Middle frontal gyrus (tissue), 1 donor: ENCODE measurements at regions not wholly inside any gene's neighbourhood (a gene's known extent, or its start where the extent isn't known, plus 50 kb on each side); places are given as distances from the start of the nearest gene placed in this dataset.
"Not testable (repeated sequence)": the region's sequence is repeated elsewhere in the genome, so short reads cannot be mapped to it uniquely, and the experiment has no call there.

Source experiments
- DNase-seq: peaks from one replicate; pipeline ENCODE4 v3.0.0-alpha.2; 2015; ENCODE audit warnings: low spot score; ENCODE audit errors: extremely low spot score

GRCh38 chr5:17123010-17123409 lies 94.4 kb upstream of the BASP1 start:
- no peak for DNase-seq

- DNase-seq, result not testable (repeated sequence)
Measured at GRCh38 chr5:17123773-17124172, 93.7 kb upstream of the BASP1 start.

- no peak for DNase-seq
Measured at GRCh38 chr5:17127743-17128231, 89.6 kb upstream of the BASP1 start.

GRCh38 chr5:17129093-17129849 lies 88.2 kb upstream of the BASP1 start:
- no peak for DNase-seq

- not testable (repeated sequence) for DNase-seq
Measured at GRCh38 chr5:17130302-17130701, 87.1 kb upstream of the BASP1 start.

- no peak for DNase-seq
Measured at GRCh38 chr5:17132444-17133083, 84.9 kb upstream of the BASP1 start.

GRCh38 chr5:17135050-17135449 lies 82.4 kb upstream of the BASP1 start:
- DNase-seq, result no peak

GRCh38 chr5:17143335-17143734 lies 74.1 kb upstream of the BASP1 start:
- DNase-seq, result no peak

GRCh38 chr5:17146280-17146841 lies 71.1 kb upstream of the BASP1 start:
- DNase-seq, result no peak

GRCh38 chr5:17147170-17147569 lies 70.3 kb upstream of the BASP1 start:
- no peak for DNase-seq

GRCh38 chr5:17147617-17148016 lies 69.8 kb upstream of the BASP1 start:
- DNase-seq, result no peak

- DNase-seq, result no peak
Measured at GRCh38 chr5:17148481-17148880, 69.0 kb upstream of the BASP1 start.

GRCh38 chr5:17149786-17150185 lies 67.6 kb upstream of the BASP1 start:
- no peak for DNase-seq

- no peak for DNase-seq
Measured at GRCh38 chr5:17150531-17150930, 66.9 kb upstream of the BASP1 start.

GRCh38 chr5:17151686-17152085 lies 65.7 kb upstream of the BASP1 start:
- no peak for DNase-seq

- DNase-seq, result no peak
Measured at GRCh38 chr5:17154211-17154996, 63.0 kb upstream of the BASP1 start.

GRCh38 chr5:17156463-17156862 lies 61.0 kb upstream of the BASP1 start:
- DNase-seq, result no peak

- no peak for DNase-seq
Measured at GRCh38 chr5:17157294-17157693, 60.1 kb upstream of the BASP1 start.

GRCh38 chr5:17157916-17158529 lies 59.4 kb upstream of the BASP1 start:
- DNase-seq, result no peak

- DNase-seq, result no peak
Measured at GRCh38 chr5:17160756-17161040, 56.7 kb upstream of the BASP1 start.

- DNase-seq, result no peak
Measured at GRCh38 chr5:17161662-17162061, 55.8 kb upstream of the BASP1 start.

GRCh38 chr5:17163221-17163620 lies 54.2 kb upstream of the BASP1 start:
- no peak for DNase-seq
